MM.1S (cell line): ENCODE measurements at regions not wholly inside any gene's neighbourhood (a gene's known extent, or its start where the extent isn't known, plus 50 kb on each side); places are given as distances from the start of the nearest gene placed in this dataset.

Experiments
- DNase-seq: peaks from one replicate; pipeline ENCODE4 v3.0.0-alpha.2; 2015
- H2AFZ ChIP-seq: fragments of 300-600 bp; sonication (generic); 2 replicates; pipeline ENCODE4 v1.6.0; 2016; ENCODE audit warnings: antibody characterized with exemption, low read length
- H3F3A ChIP-seq: fragments of 300-600 bp; sonication (generic); 2 replicates; pipeline ENCODE4 v1.6.1; 2016; ENCODE audit warnings: mild to moderate bottlenecking, antibody characterized with exemption, low read length, moderate library complexity, mixed read lengths; ENCODE audit not compliant: insufficient read depth
- H3K27ac ChIP-seq: fragments of 300-600 bp; sonication (generic); 2 replicates; pipeline ENCODE4 v1.5.1; 2016; ENCODE audit warnings: mild to moderate bottlenecking, low read length
- H3K27me3 ChIP-seq: fragments of 300-600 bp; sonication (generic); replicated peaks from 2 replicates; pipeline ENCODE4 v1.6.0; 2016; ENCODE audit warnings: low read length; ENCODE audit not compliant: insufficient read depth
- H3K36me3 ChIP-seq: fragments of 300-600 bp; sonication (generic); replicated peaks from 2 replicates; pipeline ENCODE4 v1.6.1; 2016; ENCODE audit warnings: mild to moderate bottlenecking, low read length, mixed read lengths; ENCODE audit not compliant: insufficient read depth
- H3K4me1 ChIP-seq: fragments of 300-600 bp; sonication (generic); 2 replicates; pipeline ENCODE4 v1.6.1; 2016; ENCODE audit warnings: low read length, mixed read lengths
- H3K4me2 ChIP-seq: fragments of 300-600 bp; sonication (generic); 2 replicates; pipeline ENCODE4 v1.6.0; 2016; ENCODE audit warnings: low read depth, low read length
- H3K4me3 ChIP-seq: fragments of 300-600 bp; sonication (generic); 2 replicates; pipeline ENCODE4 v1.5.1; 2016; ENCODE audit warnings: low read length, mixed read lengths
- H3K79me2 ChIP-seq: fragments of 300-600 bp; sonication (generic); 2 replicates; pipeline ENCODE4 v1.6.1; 2016; ENCODE audit warnings: mixed run types, low read length, mixed read lengths
- H3K9ac ChIP-seq: fragments of 300-600 bp; sonication (generic); 2 replicates; pipeline ENCODE4 v1.6.1; 2016; ENCODE audit warnings: low read length, mixed read lengths
- H3K9me2 ChIP-seq: fragments of 300-600 bp; sonication (generic); replicated peaks from 2 replicates; pipeline ENCODE4 v1.6.1; 2016; ENCODE audit warnings: mild to moderate bottlenecking, low read length, mixed read lengths; ENCODE audit not compliant: insufficient read depth
- H3K9me3 ChIP-seq: fragments of 300-600 bp; sonication (generic); replicated peaks from 2 replicates; pipeline ENCODE4 v1.6.1; 2016; ENCODE audit warnings: mild to moderate bottlenecking, low read length, mixed read lengths; ENCODE audit not compliant: insufficient read depth
- H4K20me1 ChIP-seq: fragments of 300-600 bp; sonication (generic); 2 replicates; pipeline ENCODE4 v1.6.1; 2016; ENCODE audit warnings: mild to moderate bottlenecking, low read length, moderate library complexity, mixed read lengths; ENCODE audit not compliant: insufficient read depth
- CTCF ChIP-seq: fragments of 300-600 bp; sonication (generic); IDR thresholded peaks from 2 replicates; pipeline ENCODE4 v1.5.1; 2016; ENCODE audit warnings: antibody characterized with exemption, low read length, mixed read lengths
- EZH2 ChIP-seq: fragments of 300-600 bp; sonication (generic); optimal IDR thresholded peaks from 2 replicates; pipeline ENCODE3; 2017; ENCODE audit warnings: low read depth, mild to moderate bottlenecking, antibody characterized with exemption, low read length, mixed read lengths
- EZH2phosphoT487 ChIP-seq: fragments of 300-600 bp; sonication (generic); IDR thresholded peaks from 2 replicates; pipeline ENCODE4 v1.6.1; 2018; ENCODE audit warnings: antibody characterized with exemption, low read length

GRCh38 chr15:88987591-88987933 lies 74.4 kb upstream of the MFGE8 start:
- Histone ChIP-seq H3K27me3 (no peaks in the 10 kb centered on the region), H2AFZ (no peak overlapping the region), H3K36me3 (no peaks in the 10 kb centered on the region), H4K20me1 (no peaks in the 10 kb centered on the region), H3K4me3 (no peak overlapping the region), H3F3A (peaks cover 4% of the 10 kb centered on the region; the same call in 1 of the 2 replicates), H3K4me2 (no peak overlapping the region), H3K79me2 (no peaks in the 10 kb centered on the region), H3K9ac (no peak overlapping the region), H3K9me3 (no peaks in the 10 kb centered on the region), H3K4me1 (peaks cover under 1% of the 10 kb centered on the region; the same call in 1 of the 2 replicates), H3K9me2 (no peaks in the 10 kb centered on the region), H3K27ac (no peak overlapping the region)
- no peak for DNase-seq
- no peak for TF ChIP-seq EZH2
- TF ChIP-seq EZH2phosphoT487: no peak
- no peak for TF ChIP-seq CTCF

- Histone ChIP-seq H3K4me3 (no peak overlapping the region), H3K4me2 (no peak overlapping the region)
Observed at GRCh38 chr15:88987934-88988671, 74.9 kb upstream of the MFGE8 start.

GRCh38 chr15:88989578-88989977 lies 76.4 kb upstream of the MFGE8 start:
- no peaks in the 10 kb centered on the region for H3K9me2 ChIP-seq
- TF ChIP-seq EZH2: no peak
- TF ChIP-seq EZH2phosphoT487: no peak
- no peak overlapping the region for H3K27ac ChIP-seq
- no peak overlapping the region for H3K9ac ChIP-seq
- DNase-seq: no peak
- H3K36me3 ChIP-seq: no peaks in the 10 kb centered on the region
- H3K4me3 ChIP-seq: no peak overlapping the region
- H3K79me2 ChIP-seq: no peaks in the 10 kb centered on the region
- H3K9me3 ChIP-seq: no peaks in the 10 kb centered on the region
- H4K20me1 ChIP-seq: no peaks in the 10 kb centered on the region
- no peaks in the 10 kb centered on the region for H3K27me3 ChIP-seq
- H3K4me1 ChIP-seq: no peaks in the 10 kb centered on the region
- H3K4me2 ChIP-seq: no peak overlapping the region
- no peak overlapping the region for H2AFZ ChIP-seq
- no peaks in the 10 kb centered on the region for H3F3A ChIP-seq

More at GRCh38 chr15:88987934-88988671, 74.9 kb upstream of the MFGE8 start:
- Histone ChIP-seq H3K36me3 (no peaks in the 10 kb centered on the region), H3K27me3 (no peaks in the 10 kb centered on the region), H3K9ac (no peak overlapping the region), H3K79me2 (no peaks in the 10 kb centered on the region), H3K9me3 (no peaks in the 10 kb centered on the region), H3K4me1 (no peaks in the 10 kb centered on the region), H3F3A (no peaks in the 10 kb centered on the region), H3K27ac (no peak overlapping the region), H3K9me2 (no peaks in the 10 kb centered on the region), H4K20me1 (no peaks in the 10 kb centered on the region), H2AFZ (no peak overlapping the region)
- TF ChIP-seq EZH2phosphoT487: no peak
- no peak for TF ChIP-seq CTCF
- no peak for TF ChIP-seq EZH2
- DNase-seq: no peak

- no peaks in the 10 kb centered on the region for H3F3A ChIP-seq
- H2AFZ ChIP-seq: no peak overlapping the region
- H3K27me3 ChIP-seq: no peaks in the 10 kb centered on the region
- DNase-seq: no peak
- H3K79me2 ChIP-seq: no peaks in the 10 kb centered on the region
- no peak overlapping the region for H3K9ac ChIP-seq
- H3K9me3 ChIP-seq: no peaks in the 10 kb centered on the region
- no peaks in the 10 kb centered on the region for H3K9me2 ChIP-seq
- no peaks in the 10 kb centered on the region for H3K4me1 ChIP-seq
- H4K20me1 ChIP-seq: no peaks in the 10 kb centered on the region
- no peak overlapping the region for H3K4me2 ChIP-seq
- no peak overlapping the region for H3K4me3 ChIP-seq
- no peaks in the 10 kb centered on the region for H3K36me3 ChIP-seq
- no peak overlapping the region for H3K27ac ChIP-seq
- TF ChIP-seq CTCF (no peak), EZH2phosphoT487 (no peak), EZH2 (no peak)
Observed at GRCh38 chr15:88990185-88990679, 77.1 kb upstream of the MFGE8 start.
